Ishikawa (cell line): ENCODE measurements at regions not wholly inside any gene's neighbourhood (a gene's known extent, or its start where the extent isn't known, plus 50 kb on each side); places are given as distances from the start of the nearest gene placed in this dataset.

Experiments
- CEBPB ChIP-seq: IDR thresholded peaks from 2 replicates; pipeline ENCODE4 v1.6.1; 2012
- EGR1 ChIP-seq: IDR thresholded peaks from 2 replicates; pipeline ENCODE4 v1.6.1; 2012
- EP300 ChIP-seq: IDR thresholded peaks from 2 replicates; pipeline ENCODE4 v1.6.1; 2012; ENCODE audit warnings: borderline replicate concordance
- FOXM1 ChIP-seq: IDR thresholded peaks from 2 replicates; pipeline ENCODE4 v1.6.1; 2012; ENCODE audit warnings: low read depth, borderline replicate concordance
- TAF1 ChIP-seq: IDR thresholded peaks from 2 replicates; pipeline ENCODE4 v1.6.1; 2012; ENCODE audit warnings: low read depth, mild to moderate bottlenecking
- TEAD4 ChIP-seq: IDR thresholded peaks from 2 replicates; pipeline ENCODE4 v1.6.1; 2012
- TF ChIP-seq, protein P1 (sequence below): IDR thresholded peaks from 2 replicates; pipeline ENCODE4 v1.6.1; 2012
- TF ChIP-seq, protein P2 (sequence below): IDR thresholded peaks from 2 replicates; pipeline ENCODE4 v1.6.1; 2012; ENCODE audit warnings: low read depth, mild to moderate bottlenecking

DNA sequence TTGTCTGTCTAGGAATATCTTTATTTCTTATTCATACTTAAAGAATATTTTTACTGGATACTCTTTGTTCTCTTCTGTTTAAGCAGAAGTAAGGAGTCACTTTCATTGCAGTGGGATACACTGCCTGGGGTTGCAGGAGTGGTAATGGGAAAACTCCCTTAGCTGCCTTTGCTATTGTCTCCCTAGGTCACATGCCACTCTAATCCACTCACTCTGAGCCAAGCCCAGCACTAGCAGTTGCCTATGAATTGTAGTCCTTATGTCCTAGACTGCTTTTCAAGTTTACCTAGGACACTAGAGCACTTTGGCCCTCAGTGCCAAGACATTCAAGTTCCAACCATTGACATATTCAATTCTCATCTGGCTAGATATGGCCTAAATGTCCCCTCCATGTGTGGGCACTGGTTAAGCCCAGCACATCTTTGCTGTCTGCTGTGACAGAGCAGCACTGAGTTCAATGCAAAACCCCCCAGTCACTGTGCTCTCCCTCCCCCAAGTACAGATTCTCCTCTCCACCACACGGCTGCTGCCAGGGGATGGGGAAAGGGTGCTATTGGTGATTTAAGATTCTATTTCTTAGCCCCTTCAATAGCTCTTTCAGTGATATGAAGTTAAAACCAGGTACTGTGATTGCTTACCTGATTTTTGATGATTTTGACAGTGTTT is 991.7 kb upstream of the KCND2 start:
- no peak for TF ChIP-seq EGR1
- TF ChIP-seq FOXM1 = no peak
- TF ChIP-seq, protein P1, sequence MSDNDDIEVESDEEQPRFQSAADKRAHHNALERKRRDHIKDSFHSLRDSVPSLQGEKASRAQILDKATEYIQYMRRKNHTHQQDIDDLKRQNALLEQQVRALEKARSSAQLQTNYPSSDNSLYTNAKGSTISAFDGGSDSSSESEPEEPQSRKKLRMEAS = no peak
- TF ChIP-seq, protein P2, sequence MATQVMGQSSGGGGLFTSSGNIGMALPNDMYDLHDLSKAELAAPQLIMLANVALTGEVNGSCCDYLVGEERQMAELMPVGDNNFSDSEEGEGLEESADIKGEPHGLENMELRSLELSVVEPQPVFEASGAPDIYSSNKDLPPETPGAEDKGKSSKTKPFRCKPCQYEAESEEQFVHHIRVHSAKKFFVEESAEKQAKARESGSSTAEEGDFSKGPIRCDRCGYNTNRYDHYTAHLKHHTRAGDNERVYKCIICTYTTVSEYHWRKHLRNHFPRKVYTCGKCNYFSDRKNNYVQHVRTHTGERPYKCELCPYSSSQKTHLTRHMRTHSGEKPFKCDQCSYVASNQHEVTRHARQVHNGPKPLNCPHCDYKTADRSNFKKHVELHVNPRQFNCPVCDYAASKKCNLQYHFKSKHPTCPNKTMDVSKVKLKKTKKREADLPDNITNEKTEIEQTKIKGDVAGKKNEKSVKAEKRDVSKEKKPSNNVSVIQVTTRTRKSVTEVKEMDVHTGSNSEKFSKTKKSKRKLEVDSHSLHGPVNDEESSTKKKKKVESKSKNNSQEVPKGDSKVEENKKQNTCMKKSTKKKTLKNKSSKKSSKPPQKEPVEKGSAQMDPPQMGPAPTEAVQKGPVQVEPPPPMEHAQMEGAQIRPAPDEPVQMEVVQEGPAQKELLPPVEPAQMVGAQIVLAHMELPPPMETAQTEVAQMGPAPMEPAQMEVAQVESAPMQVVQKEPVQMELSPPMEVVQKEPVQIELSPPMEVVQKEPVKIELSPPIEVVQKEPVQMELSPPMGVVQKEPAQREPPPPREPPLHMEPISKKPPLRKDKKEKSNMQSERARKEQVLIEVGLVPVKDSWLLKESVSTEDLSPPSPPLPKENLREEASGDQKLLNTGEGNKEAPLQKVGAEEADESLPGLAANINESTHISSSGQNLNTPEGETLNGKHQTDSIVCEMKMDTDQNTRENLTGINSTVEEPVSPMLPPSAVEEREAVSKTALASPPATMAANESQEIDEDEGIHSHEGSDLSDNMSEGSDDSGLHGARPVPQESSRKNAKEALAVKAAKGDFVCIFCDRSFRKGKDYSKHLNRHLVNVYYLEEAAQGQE = no peak
- TF ChIP-seq EP300 = no peak
- TF ChIP-seq TAF1 = no peak
- no peak for TF ChIP-seq TEAD4
- no peak for TF ChIP-seq CEBPB
